Esophagus muscularis mucosa (tissue), 4 donors: ENCODE measurements at regions not wholly inside any gene's neighbourhood (a gene's known extent, or its start where the extent isn't known, plus 50 kb on each side); places are given as distances from the start of the nearest gene placed in this dataset.

Experiments used
- DNase-seq: peaks from one replicate; pipeline ENCODE4 v3.0.0-alpha.2; 2017; ENCODE audit errors: extremely low spot score
- H3K27ac ChIP-seq, 4 donors: fragments of 200-600 bp; sonication (generic); replicated peaks in 1 of 4; 1 replicate in 3 of 4; 2 replicates in 1 of 4; pipeline ENCODE4 v1.5.1; 2016 to 2019; ENCODE audit warnings: mild to moderate bottlenecking in 1 of 4
- H3K27me3 ChIP-seq, 4 donors: fragments of 200-600 bp; sonication (generic); one replicate each; pipeline versions ENCODE4 v1.5.1 to v1.6.0; 2016 to 2019
- H3K36me3 ChIP-seq, 4 donors: fragments of 200-600 bp; sonication (generic); one replicate each; pipeline ENCODE4 v1.5.1; 2016 to 2019
- H3K4me1 ChIP-seq, 4 donors: fragments of 200-600 bp; sonication (generic); one replicate each; pipeline ENCODE4 v1.5.1; 2016 to 2019
- H3K4me3 ChIP-seq, 4 donors: fragments of 200-600 bp; sonication (generic); 1 replicate in 2 of 4; 2 replicates in 2 of 4; pipeline ENCODE4 v1.5.1; 2016 to 2019; ENCODE audit warnings: mild to moderate bottlenecking in 4 of 4, moderate library complexity in 1 of 4
- H3K9me3 ChIP-seq, 4 donors: fragments of 200-600 bp; sonication (generic); 1 replicate in 3 of 4; 2 replicates in 1 of 4; pipeline ENCODE4 v1.5.1; 2016 to 2019
- CTCF ChIP-seq, 3 experiments: fragments of 200-600 bp in 2 of 3; fragments of 450-650 bp in 1 of 3; sonication (generic) in 2 of 3; IDR thresholded peaks; one replicate each; pipeline ENCODE4 v1.5.1; 2017 to 2019; ENCODE audit warnings: antibody characterized with exemption in 3 of 3, mild to moderate bottlenecking in 2 of 3, moderate library complexity in 1 of 3
- EP300 ChIP-seq: sonication (generic); formaldehyde crosslinking; IDR thresholded peaks from one replicate; pipeline ENCODE4 v1.6.1; 2017; ENCODE audit warnings: antibody characterized with exemption
- POLR2A ChIP-seq: fragments of 450-650 bp; IDR thresholded peaks from one replicate; pipeline ENCODE4 v1.6.1; 2017; ENCODE audit warnings: antibody characterized with exemption, moderate library complexity, mild to moderate bottlenecking, low read depth
- POLR2AphosphoS5 ChIP-seq, 2 donors: sonication (generic); formaldehyde crosslinking; IDR thresholded peaks; one replicate each; pipeline ENCODE4 v1.6.1; 2017; ENCODE audit warnings: antibody characterized with exemption in 2 of 2
- WGBS: methylation state at CpG from one replicate; pipeline ENCODE4 v1.1.5; 2018; 5-methylcytosine and 5-hydroxymethylcytosine counted together
- intact Hi-C: fragments of 100-400 bp; cut with DNase I; formaldehyde crosslinking; loops from one replicate; pipeline ENCODE4 v1.15.1; 2023

- TF ChIP-seq EP300 = no peak
- TF ChIP-seq POLR2AphosphoS5 (IDR thresholded peaks at IDR 0.05) = no peak
- no peak for TF ChIP-seq CTCF (IDR thresholded peaks at IDR 0.05)
- TF ChIP-seq POLR2A = no peak
- Histone ChIP-seq H3K36me3 (no peaks in the 10 kb centered on the region), H3K4me3 (no peak overlapping the region), H3K4me1 (peaks cover 0 to 4% (median 3%) of the 10 kb centered on the region in 4 donors), H3K9me3 (no peaks in the 10 kb centered on the region), H3K27ac (no peak overlapping the region), H3K27me3 (no peaks in the 10 kb centered on the region)
- WGBS = 97% methylated on average over 4 of the region's 4 CpGs
- no peak for DNase-seq
- intact Hi-C loops = no loop called here
Observed at GRCh38 chr2:71844967-71845366, 302.7 kb downstream of the CYP26B1 start.

- no peak overlapping the region for H3K4me3 ChIP-seq
- no peak for TF ChIP-seq EP300
- no peak for TF ChIP-seq POLR2A
- no peak for TF ChIP-seq POLR2AphosphoS5 (IDR thresholded peaks at IDR 0.05)
- TF ChIP-seq CTCF (IDR thresholded peaks at IDR 0.05) = no peak
- no peaks in the 10 kb centered on the region for H3K36me3 ChIP-seq
- H3K27me3 ChIP-seq = no peaks in the 10 kb centered on the region
- intact Hi-C loops = no loop called here
- peaks cover 0 to 3% (median 1%) of the 10 kb centered on the region in 4 donors for H3K4me1 ChIP-seq
- no peak overlapping the region for H3K27ac ChIP-seq
- 65% methylated on average over 2 of the region's 3 CpGs for WGBS
- no peaks in the 10 kb centered on the region for H3K9me3 ChIP-seq
- DNase-seq = peak; percentile 91
Observed at GRCh38 chr2:71843391-71843850, 304.2 kb downstream of the CYP26B1 start.

GRCh38 chr2:71842744-71843143 is 304.9 kb downstream of the CYP26B1 start:
- H3K4me3 ChIP-seq = no peak overlapping the region
- no peaks in the 10 kb centered on the region for H3K27me3 ChIP-seq
- peak; percentile 78 for DNase-seq
- H3K36me3 ChIP-seq = no peaks in the 10 kb centered on the region
- no peak overlapping the region for H3K27ac ChIP-seq
- intact Hi-C loops = no loop called here
- TF ChIP-seq EP300 = no peak
- no peak for TF ChIP-seq POLR2AphosphoS5 (IDR thresholded peaks at IDR 0.05)
- no peak for TF ChIP-seq POLR2A
- TF ChIP-seq CTCF (IDR thresholded peaks at IDR 0.05) = no peak
- H3K9me3 ChIP-seq = no peaks in the 10 kb centered on the region
- peaks cover 0 to 3% (median 1%) of the 10 kb centered on the region in 4 donors for H3K4me1 ChIP-seq
- WGBS = 93% methylated on average over 4 of the region's 4 CpGs

GRCh38 chr2:71839826-71840225 is 307.8 kb downstream of the CYP26B1 start:
- Histone ChIP-seq H3K27me3 (no peaks in the 10 kb centered on the region), H3K4me3 (no peak overlapping the region), H3K9me3 (no peaks in the 10 kb centered on the region), H3K4me1 (no peaks in the 10 kb centered on the region), H3K27ac (no peak overlapping the region), H3K36me3 (no peaks in the 10 kb centered on the region)
- intact Hi-C loops = no loop called here
- 32% methylated on average over 2 of the region's 2 CpGs for WGBS
- DNase-seq = no peak
- no peak for TF ChIP-seq POLR2AphosphoS5 (IDR thresholded peaks at IDR 0.05)
- no peak for TF ChIP-seq CTCF (IDR thresholded peaks at IDR 0.05)
- no peak for TF ChIP-seq POLR2A
- no peak for TF ChIP-seq EP300

GRCh38 chr2:71834796-71835195 is 312.9 kb downstream of the CYP26B1 start:
- DNase-seq = no peak
- H3K27me3 ChIP-seq = no peaks in the 10 kb centered on the region
- H3K27ac ChIP-seq = no peak overlapping the region
- H3K9me3 ChIP-seq = peaks cover 0 to 3% (median 0%) of the 10 kb centered on the region in 4 donors
- intact Hi-C loops = no loop called here
- no peak for TF ChIP-seq POLR2AphosphoS5 (IDR thresholded peaks at IDR 0.05)
- WGBS = 87% methylated on average over 2 of the region's 2 CpGs
- H3K36me3 ChIP-seq = no peaks in the 10 kb centered on the region
- H3K4me3 ChIP-seq = no peak overlapping the region
- peaks cover 21 to 26% (median 25%) of the 10 kb centered on the region in 4 donors for H3K4me1 ChIP-seq
